MM.1S (cell line): ENCODE measurements at regions not wholly inside any gene's neighbourhood (a gene's known extent, or its start where the extent isn't known, plus 50 kb on each side); places are given as distances from the start of the nearest gene placed in this dataset.

ENCODE experiments used
- DNase-seq: peaks from one replicate; pipeline ENCODE4 v3.0.0-alpha.2; 2015
- H2AFZ ChIP-seq: fragments of 300-600 bp; sonication (generic); 2 replicates; pipeline ENCODE4 v1.6.0; 2016; ENCODE audit warnings: antibody characterized with exemption, low read length
- H3F3A ChIP-seq: fragments of 300-600 bp; sonication (generic); 2 replicates; pipeline ENCODE4 v1.6.1; 2016; ENCODE audit warnings: mild to moderate bottlenecking, antibody characterized with exemption, low read length, moderate library complexity, mixed read lengths; ENCODE audit not compliant: insufficient read depth
- H3K27ac ChIP-seq: fragments of 300-600 bp; sonication (generic); 2 replicates; pipeline ENCODE4 v1.5.1; 2016; ENCODE audit warnings: mild to moderate bottlenecking, low read length
- H3K27me3 ChIP-seq: fragments of 300-600 bp; sonication (generic); replicated peaks from 2 replicates; pipeline ENCODE4 v1.6.0; 2016; ENCODE audit warnings: low read length; ENCODE audit not compliant: insufficient read depth
- H3K36me3 ChIP-seq: fragments of 300-600 bp; sonication (generic); replicated peaks from 2 replicates; pipeline ENCODE4 v1.6.1; 2016; ENCODE audit warnings: mild to moderate bottlenecking, low read length, mixed read lengths; ENCODE audit not compliant: insufficient read depth
- H3K4me1 ChIP-seq: fragments of 300-600 bp; sonication (generic); 2 replicates; pipeline ENCODE4 v1.6.1; 2016; ENCODE audit warnings: low read length, mixed read lengths
- H3K4me2 ChIP-seq: fragments of 300-600 bp; sonication (generic); 2 replicates; pipeline ENCODE4 v1.6.0; 2016; ENCODE audit warnings: low read depth, low read length
- H3K4me3 ChIP-seq: fragments of 300-600 bp; sonication (generic); 2 replicates; pipeline ENCODE4 v1.5.1; 2016; ENCODE audit warnings: low read length, mixed read lengths
- H3K79me2 ChIP-seq: fragments of 300-600 bp; sonication (generic); 2 replicates; pipeline ENCODE4 v1.6.1; 2016; ENCODE audit warnings: mixed run types, low read length, mixed read lengths
- H3K9ac ChIP-seq: fragments of 300-600 bp; sonication (generic); 2 replicates; pipeline ENCODE4 v1.6.1; 2016; ENCODE audit warnings: low read length, mixed read lengths
- H3K9me2 ChIP-seq: fragments of 300-600 bp; sonication (generic); replicated peaks from 2 replicates; pipeline ENCODE4 v1.6.1; 2016; ENCODE audit warnings: mild to moderate bottlenecking, low read length, mixed read lengths; ENCODE audit not compliant: insufficient read depth
- H3K9me3 ChIP-seq: fragments of 300-600 bp; sonication (generic); replicated peaks from 2 replicates; pipeline ENCODE4 v1.6.1; 2016; ENCODE audit warnings: mild to moderate bottlenecking, low read length, mixed read lengths; ENCODE audit not compliant: insufficient read depth
- H4K20me1 ChIP-seq: fragments of 300-600 bp; sonication (generic); 2 replicates; pipeline ENCODE4 v1.6.1; 2016; ENCODE audit warnings: mild to moderate bottlenecking, low read length, moderate library complexity, mixed read lengths; ENCODE audit not compliant: insufficient read depth
- CTCF ChIP-seq: fragments of 300-600 bp; sonication (generic); IDR thresholded peaks from 2 replicates; pipeline ENCODE4 v1.5.1; 2016; ENCODE audit warnings: antibody characterized with exemption, low read length, mixed read lengths
- EZH2 ChIP-seq: fragments of 300-600 bp; sonication (generic); optimal IDR thresholded peaks from 2 replicates; pipeline ENCODE3; 2017; ENCODE audit warnings: low read depth, mild to moderate bottlenecking, antibody characterized with exemption, low read length, mixed read lengths
- EZH2phosphoT487 ChIP-seq: fragments of 300-600 bp; sonication (generic); IDR thresholded peaks from 2 replicates; pipeline ENCODE4 v1.6.1; 2018; ENCODE audit warnings: antibody characterized with exemption, low read length

- H3K4me3 ChIP-seq: no peak overlapping the region
- no peak overlapping the region for H3K27ac ChIP-seq
- H3K27me3 ChIP-seq: no peaks in the 10 kb centered on the region
- H3K4me2 ChIP-seq: no peak overlapping the region
- H3F3A ChIP-seq: no peaks in the 10 kb centered on the region
- H2AFZ ChIP-seq: no peak overlapping the region
- no peak for TF ChIP-seq EZH2
- no peak for TF ChIP-seq EZH2phosphoT487
- no peak for TF ChIP-seq CTCF
- no peak overlapping the region for H3K9ac ChIP-seq
- no peaks in the 10 kb centered on the region for H4K20me1 ChIP-seq
- no peak for DNase-seq
- H3K9me3 ChIP-seq: no peaks in the 10 kb centered on the region
- H3K36me3 ChIP-seq: no peaks in the 10 kb centered on the region
- no peaks in the 10 kb centered on the region for H3K79me2 ChIP-seq
- H3K9me2 ChIP-seq: no peaks in the 10 kb centered on the region
- H3K4me1 ChIP-seq: no peaks in the 10 kb centered on the region
Measured at GRCh38 chr2:138185827-138186226, 221.6 kb downstream of the HNMT start.

- H3K27me3 ChIP-seq: no peaks in the 10 kb centered on the region
- H3K9ac ChIP-seq: no peak overlapping the region
- H2AFZ ChIP-seq: no peak overlapping the region
- no peak overlapping the region for H3K4me3 ChIP-seq
- no peak overlapping the region for H3K27ac ChIP-seq
- no peaks in the 10 kb centered on the region for H3K9me2 ChIP-seq
- no peaks in the 10 kb centered on the region for H3K79me2 ChIP-seq
- H4K20me1 ChIP-seq: no peaks in the 10 kb centered on the region
- H3K4me1 ChIP-seq: no peaks in the 10 kb centered on the region
- no peaks in the 10 kb centered on the region for H3F3A ChIP-seq
- TF ChIP-seq EZH2phosphoT487: no peak
- no peak for TF ChIP-seq EZH2
- no peak for TF ChIP-seq CTCF
- no peaks in the 10 kb centered on the region for H3K9me3 ChIP-seq
- H3K4me2 ChIP-seq: no peak overlapping the region
- H3K36me3 ChIP-seq: no peaks in the 10 kb centered on the region
- no peak for DNase-seq
Measured at GRCh38 chr2:138187221-138187620, 222.9 kb downstream of the HNMT start.

DNA sequence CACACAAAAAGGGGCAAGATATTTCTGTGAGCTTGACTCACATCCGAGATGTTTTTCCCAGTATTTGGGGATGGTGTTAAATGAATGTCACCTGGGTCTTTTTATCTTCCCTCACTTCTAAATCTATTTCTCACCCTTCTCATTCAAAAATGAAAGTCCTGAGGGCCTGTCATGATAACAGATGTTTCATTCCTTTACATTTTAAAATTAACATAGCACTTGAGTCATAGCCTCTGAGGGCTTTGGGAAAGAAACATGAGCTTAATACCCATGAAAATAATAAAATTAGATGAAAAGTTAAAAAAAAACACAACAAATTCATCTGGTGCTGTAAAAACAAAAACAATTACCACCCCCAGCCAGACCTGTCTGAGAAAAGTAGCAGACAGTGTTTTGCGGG, 226.7 kb downstream of the HNMT start:
- H3K9me2 ChIP-seq: no peaks in the 10 kb centered on the region
- H2AFZ ChIP-seq: no peak overlapping the region
- H3K27ac ChIP-seq: no peak overlapping the region
- no peaks in the 10 kb centered on the region for H4K20me1 ChIP-seq
- no peak overlapping the region for H3K9ac ChIP-seq
- no peaks in the 10 kb centered on the region for H3F3A ChIP-seq
- no peak overlapping the region for H3K4me2 ChIP-seq
- no peaks in the 10 kb centered on the region for H3K79me2 ChIP-seq
- no peaks in the 10 kb centered on the region for H3K27me3 ChIP-seq
- no peak for DNase-seq
- TF ChIP-seq EZH2 (no peak), EZH2phosphoT487 (no peak), CTCF (no peak)
- H3K9me3 ChIP-seq: no peaks in the 10 kb centered on the region
- no peak overlapping the region for H3K4me3 ChIP-seq
- no peaks in the 10 kb centered on the region for H3K36me3 ChIP-seq
- H3K4me1 ChIP-seq: no peaks in the 10 kb centered on the region
